Stomach (tissue), 8 donors: ENCODE measurements at regions not wholly inside any gene's neighbourhood (a gene's known extent, or its start where the extent isn't known, plus 50 kb on each side); places are given as distances from the start of the nearest gene placed in this dataset.

Experiments used
- DNase-seq, 2 donors: peaks; one replicate each; pipeline versions ENCODE4 v3.0.0 to v3.0.0-alpha.2; 2013 to 2019
- H3K27ac ChIP-seq, 5 donors: fragments of 200-600 bp in 4 of 5; sonication (generic) in 4 of 5; one replicate each; pipeline ENCODE4 v1.5.1; 2013 to 2019; ENCODE audit warnings: mild to moderate bottlenecking in 1 of 5, moderate library complexity in 1 of 5
- H3K27me3 ChIP-seq, 3 donors: fragments of 200-600 bp; sonication (generic); one replicate each; pipeline ENCODE4 v1.5.1; 2017 to 2019; ENCODE audit warnings: mixed run types in 1 of 3
- H3K36me3 ChIP-seq, 4 donors: fragments of 200-600 bp; sonication (generic); 1 replicate in 3 of 4; 2 replicates in 1 of 4; pipeline ENCODE4 v1.5.1; 2016 to 2019
- H3K4me1 ChIP-seq, 4 donors: fragments of 200-600 bp; sonication (generic); one replicate each; pipeline ENCODE4 v1.5.1; 2016 to 2019
- H3K4me3 ChIP-seq, 4 donors: fragments of 200-600 bp; sonication (generic) in 3 of 4; one replicate each; pipeline ENCODE4 v1.5.1; 2016 to 2019; ENCODE audit warnings: mild to moderate bottlenecking in 1 of 4
- H3K9me3 ChIP-seq, 4 donors: fragments of 200-600 bp; sonication (generic); one replicate each; pipeline ENCODE4 v1.5.1; 2016 to 2019
- CTCF ChIP-seq, 7 experiments: fragments of 450-650 bp in 4 of 7; fragments of 200-600 bp in 3 of 7; sonication (generic) in 3 of 7; IDR thresholded peaks; one replicate each; pipeline ENCODE4 v1.5.1; 2016 to 2019; ENCODE audit warnings: antibody characterized with exemption in 7 of 7, control low read depth in 2 of 7, mild to moderate bottlenecking in 1 of 7
- EP300 ChIP-seq: sonication (generic); formaldehyde crosslinking; IDR thresholded peaks from one replicate; pipeline ENCODE4 v1.6.1; 2017; ENCODE audit warnings: antibody characterized with exemption
- POLR2A ChIP-seq, 4 donors: fragments of 450-650 bp; IDR thresholded peaks; one replicate each; pipeline ENCODE4 v1.6.1; 2016; ENCODE audit warnings: antibody characterized with exemption in 4 of 4, control low read depth in 2 of 4, mild to moderate bottlenecking in 1 of 4, moderate library complexity in 1 of 4
- POLR2AphosphoS5 ChIP-seq, 3 donors: sonication (generic); formaldehyde crosslinking; IDR thresholded peaks; one replicate each; pipeline ENCODE4 v1.6.1; 2016; ENCODE audit warnings: antibody characterized with exemption in 3 of 3
- WGBS, 5 donors: extraction: QIAGEN DNeasy Blood & Tissue Kit in 3 of 5; methylation state at CpG; one replicate each; pipeline versions ENCODE4 v1.1.5 to v1.1.7; 2013 to 2018; 5-methylcytosine and 5-hydroxymethylcytosine counted together
- intact Hi-C: fragments of 100-400 bp; cut with DNase I; formaldehyde crosslinking; loops from one replicate; pipeline ENCODE4 v1.15.1; 2023; ENCODE audit warnings: low total_unique reads
- donor health status: healthy with polysubstance abuse.
- donor health status: Bipolar disorder and iron deficiency.
- donor health status: healthy.

GRCh38 chr2:33782395-33783230, 183.5 kb upstream of the FAM98A start:
- Histone ChIP-seq H3K36me3 (no peaks in the 10 kb centered on the region), H3K4me1 (no peaks in the 10 kb centered on the region), H3K4me3 (no peak overlapping the region), H3K27ac (no peak overlapping the region), H3K27me3 (no peaks in the 10 kb centered on the region), H3K9me3 (no peaks in the 10 kb centered on the region)
- WGBS, 5 donors: 71 to 78% (median 72%) methylated on average over 8 of the region's 8 CpGs
- no peak for DNase-seq
- no peak for TF ChIP-seq CTCF (IDR thresholded peaks at IDR 0.05)
- TF ChIP-seq EP300: no peak
- TF ChIP-seq POLR2AphosphoS5 (IDR thresholded peaks at IDR 0.05): no peak
- TF ChIP-seq POLR2A (IDR thresholded peaks at IDR 0.05): no peak
- intact Hi-C loops: no loop called here

GRCh38 chr2:33777786-33778185, 178.7 kb upstream of the FAM98A start:
- Histone ChIP-seq H3K9me3 (peaks cover 0 to 5% (median 2%) of the 10 kb centered on the region in 4 donors), H3K36me3 (no peaks in the 10 kb centered on the region), H3K27ac (no peak overlapping the region), H3K4me3 (no peak overlapping the region), H3K27me3 (no peaks in the 10 kb centered on the region), H3K4me1 (no peaks in the 10 kb centered on the region)
- WGBS, 5 donors: 66 to 81% (median 78%) methylated on average over 3 of the region's 3 CpGs
- DNase-seq: no peak
- no peak for TF ChIP-seq EP300
- no peak for TF ChIP-seq POLR2AphosphoS5 (IDR thresholded peaks at IDR 0.05)
- no peak for TF ChIP-seq CTCF (IDR thresholded peaks at IDR 0.05)
- no peak for TF ChIP-seq POLR2A (IDR thresholded peaks at IDR 0.05)
- intact Hi-C loops: no loop called here

- TF ChIP-seq POLR2AphosphoS5 (IDR thresholded peaks at IDR 0.05): no peak
- no peak for TF ChIP-seq POLR2A (IDR thresholded peaks at IDR 0.05)
- no peak for TF ChIP-seq CTCF (IDR thresholded peaks at IDR 0.05)
- no peak for TF ChIP-seq EP300
- H3K27me3 ChIP-seq: no peaks in the 10 kb centered on the region
- no peak for DNase-seq
- no peak overlapping the region for H3K4me3 ChIP-seq
- H3K27ac ChIP-seq: no peak overlapping the region
- no peaks in the 10 kb centered on the region for H3K4me1 ChIP-seq
- no peaks in the 10 kb centered on the region for H3K36me3 ChIP-seq
- WGBS, 5 donors: 96 to 97% (median 96%) methylated on average over 15 to 21 of the region's 21 CpGs
- peaks cover 0 to 5% (median 2%) of the 10 kb centered on the region in 4 donors for H3K9me3 ChIP-seq
- intact Hi-C loops: no loop called here
Measured at GRCh38 chr2:33775306-33775705, 176.2 kb upstream of the FAM98A start.

GRCh38 chr2:33770023-33770422, 170.9 kb upstream of the FAM98A start:
- Histone ChIP-seq H3K4me1 (no peaks in the 10 kb centered on the region), H3K4me3 (no peak overlapping the region), H3K27me3 (no peaks in the 10 kb centered on the region), H3K9me3 (peaks cover 0 to 1% (median under 1%) of the 10 kb centered on the region in 4 donors), H3K36me3 (no peaks in the 10 kb centered on the region), H3K27ac (no peak overlapping the region)
- TF ChIP-seq EP300 (no peak), POLR2A (IDR thresholded peaks at IDR 0.05) (no peak)
- no peak for DNase-seq
- WGBS, 5 donors: 73 to 88% (median 77%) methylated on average over 2 of the region's 2 CpGs
- intact Hi-C loops: no loop called here

GRCh38 chr2:33766175-33766574, 167.1 kb upstream of the FAM98A start:
- Histone ChIP-seq H3K4me1 (no peaks in the 10 kb centered on the region), H3K27ac (no peak overlapping the region), H3K4me3 (no peak overlapping the region), H3K27me3 (no peaks in the 10 kb centered on the region), H3K9me3 (peaks cover 0 to 8% (median 3%) of the 10 kb centered on the region in 4 donors), H3K36me3 (no peaks in the 10 kb centered on the region)
- no peak for DNase-seq
- intact Hi-C loops: no loop called here
- no peak for TF ChIP-seq POLR2AphosphoS5 (IDR thresholded peaks at IDR 0.05)
- no peak for TF ChIP-seq CTCF (IDR thresholded peaks at IDR 0.05)
- WGBS, 5 donors: 37 to 55% (median 45%) methylated on average over 4 of the region's 4 CpGs
